Anterior cingulate cortex (tissue), 58 donors: ENCODE measurements at regions not wholly inside any gene's neighbourhood (a gene's known extent, or its start where the extent isn't known, plus 50 kb on each side); places are given as distances from the start of the nearest gene placed in this dataset.

Experiments used
- DNase-seq, 58 donors: peaks; one replicate each; lab custom pipeline; 2025; lab: John Stamatoyannopoulos, UW

DNA sequence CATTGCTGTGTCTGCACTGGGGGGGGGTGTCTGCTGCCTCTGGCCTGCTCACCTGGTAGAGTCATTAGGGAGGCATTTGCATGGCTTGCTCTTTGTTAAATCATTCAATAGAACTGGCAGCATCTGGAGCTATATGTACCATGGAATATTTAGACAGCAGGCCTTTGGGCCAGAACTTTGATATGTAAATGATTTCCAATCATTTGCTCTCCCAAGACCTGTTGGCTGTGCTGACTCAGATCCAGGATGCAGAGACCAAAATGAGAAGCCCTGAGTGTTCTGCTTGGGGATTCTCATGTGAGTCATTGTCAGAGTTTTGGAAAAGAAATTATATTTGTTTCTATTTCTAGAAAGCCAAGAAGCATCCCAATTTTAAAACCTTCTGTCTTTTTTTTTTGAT is 257.6 kb upstream of the IGFBP3 start:
- peak in 4 of 58 donors; percentile 3 to 37 (median 6) for DNase-seq

- DNase-seq = no peak
These were observed 256.7 kb upstream of the IGFBP3 start for GRCh38 chr7:46177821-46178220.

GRCh38 chr7:46175221-46175620 is 254.1 kb upstream of the IGFBP3 start:
- no peak for DNase-seq

- DNase-seq = no peak
These were observed 253.1 kb upstream of the IGFBP3 start for GRCh38 chr7:46174196-46174580.

DNA sequence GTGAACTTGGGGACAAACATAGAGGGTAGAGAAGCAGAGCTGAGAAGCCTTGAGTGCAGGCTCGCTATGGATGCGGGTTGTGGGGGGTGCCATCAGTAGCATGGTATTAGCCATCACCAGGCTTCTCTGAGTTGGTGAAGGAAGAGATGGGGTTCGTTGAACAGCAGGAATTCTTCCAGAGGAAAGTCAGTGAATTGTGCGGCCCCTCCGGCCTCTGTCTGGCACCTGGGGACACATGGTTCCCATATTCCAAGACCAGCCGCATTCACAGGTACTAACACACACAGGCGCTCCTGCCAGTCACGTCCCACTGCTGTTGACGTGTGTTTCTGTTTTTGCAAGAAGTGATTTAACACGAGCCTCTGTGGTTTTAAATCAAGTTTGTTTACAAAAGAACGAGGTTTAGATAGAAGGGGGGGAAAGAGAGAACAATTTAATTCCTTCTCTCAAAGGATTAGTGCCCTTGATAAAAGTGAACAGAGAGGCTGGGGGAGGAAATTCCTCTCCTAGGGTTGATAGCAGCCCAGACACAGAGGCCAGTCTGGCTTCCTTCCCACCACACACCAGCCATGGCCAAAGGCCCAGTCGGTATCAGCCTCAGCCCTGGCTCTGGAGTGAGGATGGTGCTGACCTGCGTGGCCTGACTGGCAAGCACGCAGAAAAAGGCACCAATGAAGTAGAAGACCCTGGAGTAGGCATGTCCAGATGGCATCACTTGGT is 252.6 kb upstream of the IGFBP3 start:
- no peak for DNase-seq

GRCh38 chr7:46170792-46171191 is 249.7 kb upstream of the IGFBP3 start:
- no peak for DNase-seq

DNA sequence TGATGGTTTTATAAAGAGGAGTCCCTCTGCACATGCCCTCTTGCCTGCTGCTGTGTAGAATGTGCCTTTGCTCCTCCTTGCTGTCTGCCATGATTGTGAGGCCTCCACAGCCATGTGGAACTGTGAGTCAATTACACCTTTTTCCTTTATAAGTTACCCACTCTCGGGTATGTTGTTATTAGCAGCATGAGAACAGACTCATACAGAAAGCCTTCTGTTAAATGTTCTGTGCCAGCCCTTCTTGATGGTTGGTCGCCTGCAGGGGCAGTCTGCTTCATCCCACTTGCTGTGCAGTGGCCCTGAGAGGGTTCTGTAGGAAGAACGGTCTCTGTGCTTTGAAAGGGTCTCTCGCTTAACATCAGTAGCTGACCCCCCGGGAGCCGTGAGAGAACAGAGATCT is 248.9 kb upstream of the IGFBP3 start:
- DNase-seq = no peak

DNA sequence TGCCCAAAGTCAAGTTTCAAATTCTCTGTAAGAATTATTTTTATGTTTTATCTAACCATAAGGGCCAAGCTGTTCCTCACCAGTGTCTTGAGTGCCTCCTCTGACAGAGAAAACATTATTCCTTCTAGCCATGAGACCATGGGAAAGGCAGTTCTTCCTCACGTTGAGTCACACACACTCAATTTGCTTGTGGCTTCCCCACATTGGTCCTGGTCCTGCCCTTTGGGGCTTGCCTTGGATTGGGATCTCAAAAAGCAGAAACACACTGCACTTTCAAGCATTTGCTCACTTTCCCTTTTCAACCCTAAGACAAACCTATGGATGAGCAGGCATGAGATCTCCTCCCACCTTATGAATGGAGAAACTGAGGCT is 248.3 kb upstream of the IGFBP3 start:
- no peak for DNase-seq

DNA sequence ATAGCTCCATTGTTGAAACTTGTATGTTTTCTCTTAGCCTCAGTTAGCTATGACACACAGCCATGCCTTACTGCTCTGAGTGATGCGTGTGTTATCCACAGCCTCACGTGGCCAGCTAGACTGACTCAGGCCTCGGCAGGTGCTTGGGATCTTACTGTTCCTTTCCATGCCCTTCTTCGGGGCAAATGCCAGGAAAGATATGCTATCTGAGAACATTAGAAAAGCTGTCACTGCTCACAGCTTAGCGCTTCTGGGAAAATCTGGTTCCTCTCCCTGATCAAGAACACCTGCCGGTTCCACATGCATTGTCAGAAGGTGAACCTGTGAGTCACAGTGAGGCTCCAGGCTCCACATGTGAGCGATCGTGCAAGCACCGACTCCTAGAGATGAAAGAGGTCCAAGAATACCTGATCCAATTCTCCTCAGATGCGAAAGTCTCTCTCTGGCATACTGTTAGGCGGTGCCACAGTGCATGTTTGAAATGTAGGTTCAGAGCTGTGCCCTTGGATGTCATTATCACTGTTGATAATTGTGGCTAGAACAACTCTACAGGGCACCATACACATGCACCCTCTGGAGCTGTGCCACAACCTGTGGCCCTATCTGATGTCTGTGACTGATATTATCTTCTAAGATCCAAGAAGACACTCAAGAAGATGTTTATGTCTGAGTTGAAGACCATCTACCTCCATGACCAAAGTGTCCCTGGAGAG is 247.8 kb upstream of the IGFBP3 start:
- no peak for DNase-seq

DNA sequence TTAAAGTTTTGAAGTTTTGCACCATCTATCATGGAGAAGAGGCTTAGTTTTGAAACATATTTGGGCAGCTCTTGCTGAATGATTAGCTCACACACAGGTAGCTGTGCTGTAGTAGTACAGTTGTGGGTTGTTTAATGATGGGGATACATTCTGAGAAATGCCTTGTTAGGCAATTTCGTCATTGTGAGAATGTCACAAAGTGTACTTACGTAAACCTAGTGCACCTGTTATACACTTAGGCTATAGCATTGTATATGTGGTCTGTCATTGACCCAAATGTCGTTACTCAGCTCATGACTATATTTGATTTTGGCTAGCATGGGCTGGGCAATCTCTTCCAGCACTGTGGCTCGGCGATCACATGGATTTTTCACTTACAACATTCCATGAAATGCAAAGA is 247.2 kb upstream of the IGFBP3 start:
- no peak for DNase-seq

- DNase-seq = no peak
These were observed 244.2 kb upstream of the IGFBP3 start for GRCh38 chr7:46165276-46165675.

DNA sequence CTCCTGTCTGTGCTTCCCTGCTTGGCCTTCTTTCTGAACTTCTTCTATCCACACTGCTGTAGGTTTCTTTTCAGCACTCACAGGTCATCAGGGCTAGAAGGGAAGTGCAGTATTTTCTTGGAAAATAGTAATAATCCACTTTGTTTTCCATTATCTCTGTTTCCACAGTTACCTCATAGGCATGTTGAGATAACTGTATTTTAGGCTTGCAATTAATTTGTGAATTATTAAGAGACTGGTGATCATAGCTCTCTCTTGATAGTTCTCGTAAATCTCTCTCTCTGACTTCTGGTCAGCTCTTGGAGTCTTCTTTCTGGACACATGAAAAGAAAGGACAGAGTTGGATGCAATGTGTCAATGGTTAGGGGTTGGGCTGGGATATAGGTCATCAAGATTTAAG is 243.6 kb upstream of the IGFBP3 start:
- DNase-seq = no peak

DNA sequence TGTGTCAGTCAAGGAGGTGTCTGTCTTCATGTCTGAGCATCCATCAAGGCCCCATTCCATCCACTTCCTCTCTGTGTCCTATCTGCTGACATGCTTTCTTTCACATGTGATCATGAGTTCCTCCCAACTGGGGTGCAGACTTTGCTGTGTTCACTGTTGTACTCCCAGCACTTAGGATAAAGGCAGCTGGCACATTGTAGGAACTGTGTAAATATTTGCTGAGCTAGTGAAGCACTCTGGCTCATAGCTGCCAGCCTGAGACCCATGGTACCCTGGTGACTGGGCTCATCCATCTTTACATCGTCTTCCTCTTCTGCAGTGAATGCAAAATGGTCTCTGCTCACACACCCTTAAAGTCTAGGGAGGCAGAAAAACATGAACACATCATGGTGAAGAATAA is 242.2 kb upstream of the IGFBP3 start:
- DNase-seq = no peak

GRCh38 chr7:46162609-46163008 is 241.5 kb upstream of the IGFBP3 start:
- no peak for DNase-seq

- DNase-seq = no peak
These were observed 239.8 kb upstream of the IGFBP3 start for GRCh38 chr7:46160861-46161260.

GRCh38 chr7:46157931-46158330 is 236.9 kb upstream of the IGFBP3 start:
- DNase-seq = no peak

GRCh38 chr7:46157404-46157803 is 236.3 kb upstream of the IGFBP3 start:
- no peak for DNase-seq

DNA sequence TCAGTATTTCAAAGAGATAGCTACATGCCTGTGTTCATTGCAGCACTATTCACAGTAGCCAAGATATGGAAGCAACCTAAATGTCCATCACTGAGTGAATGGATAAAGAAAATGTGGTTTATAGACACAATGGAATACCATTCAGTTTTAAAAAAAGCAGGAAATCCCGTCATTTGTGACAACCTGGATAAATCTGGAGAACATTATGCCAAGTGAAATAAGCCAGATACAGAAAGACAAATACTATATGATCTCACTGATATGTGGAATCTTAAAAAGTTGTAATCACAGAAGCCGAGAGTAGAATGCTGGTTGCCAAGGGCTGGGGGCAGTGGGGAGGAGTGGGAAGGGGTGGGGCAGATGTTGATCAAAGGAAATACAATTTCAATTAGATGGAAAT is 235.8 kb upstream of the IGFBP3 start:
- DNase-seq = no peak

DNA sequence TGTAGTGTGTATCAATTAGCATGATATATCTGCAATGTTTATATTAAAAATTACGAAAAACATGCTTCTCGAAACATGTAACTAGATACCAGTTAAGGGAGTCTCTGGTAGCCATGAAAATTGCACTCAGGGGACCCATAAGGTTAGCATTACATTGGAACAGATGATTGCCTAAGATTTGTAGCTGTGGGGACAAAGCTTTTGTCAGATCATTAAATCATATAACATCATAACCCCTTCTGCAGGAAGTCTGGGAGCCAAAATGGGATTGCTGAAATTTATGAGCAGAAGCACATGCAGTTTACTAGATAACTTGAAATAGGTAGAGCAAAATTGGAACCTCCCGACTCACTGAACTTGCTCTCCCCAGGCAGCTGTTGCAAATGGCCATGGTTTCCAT is 235.0 kb upstream of the IGFBP3 start:
- no peak for DNase-seq

DNA sequence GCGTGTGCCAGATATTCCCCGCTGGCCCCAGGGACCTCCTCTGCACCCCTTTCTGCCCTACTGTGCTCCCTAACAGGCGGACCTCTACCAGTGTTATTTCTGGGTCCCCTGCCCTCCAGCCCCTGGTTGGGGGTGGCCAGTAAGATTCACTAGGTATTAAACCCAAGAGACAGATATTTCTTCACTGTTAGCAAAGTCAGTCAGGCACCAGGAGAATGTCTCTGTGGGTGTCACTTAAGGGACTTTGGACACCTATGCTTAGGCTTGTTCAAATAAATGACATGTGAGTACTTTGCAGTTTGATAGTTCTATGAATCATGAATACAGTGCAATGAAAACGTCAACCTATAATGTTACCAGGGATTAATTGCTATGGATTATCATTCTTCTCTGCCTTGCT is 234.3 kb upstream of the IGFBP3 start:
- DNase-seq = no peak

DNA sequence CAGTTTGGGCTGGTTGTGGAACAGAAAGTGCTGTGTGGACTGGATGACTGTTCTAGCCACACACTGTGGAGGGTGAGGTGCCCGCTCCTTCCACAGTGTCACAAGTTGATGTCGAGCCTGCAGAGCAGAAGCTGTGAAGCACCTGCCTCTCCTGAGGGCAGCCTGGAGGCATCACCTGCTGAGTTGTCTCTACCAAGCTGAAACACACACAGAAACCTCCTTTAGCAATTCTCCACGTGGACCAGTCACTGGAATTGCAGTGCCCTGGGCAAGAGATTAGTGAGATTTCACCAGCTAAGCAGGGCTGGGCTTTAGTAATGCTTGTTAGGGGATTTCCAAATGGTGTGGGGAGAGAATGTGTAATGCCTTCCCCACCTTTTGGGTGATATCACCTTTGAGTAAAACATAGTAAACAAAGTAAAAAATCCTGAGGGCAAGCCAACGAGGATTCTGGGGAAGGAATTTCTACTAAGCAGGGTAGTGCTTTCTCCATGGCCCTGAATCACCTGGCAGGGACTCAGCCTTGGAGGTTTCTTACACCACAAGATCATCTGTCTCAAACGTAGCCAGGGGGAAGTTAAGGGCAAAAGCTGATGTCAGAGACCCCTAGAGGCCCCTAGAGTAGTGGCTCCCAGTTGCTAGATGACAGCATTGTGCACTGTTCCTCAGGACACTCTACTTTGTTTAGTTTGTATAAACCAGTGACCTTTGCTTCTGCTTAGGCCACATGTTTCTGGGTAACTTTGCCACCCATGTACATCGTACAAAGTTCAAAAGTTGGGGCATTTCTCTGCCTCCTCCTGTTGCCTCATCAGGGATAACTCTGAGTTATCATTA is 233.1 kb upstream of the IGFBP3 start:
- no peak for DNase-seq

- no peak for DNase-seq
These were observed 232.5 kb upstream of the IGFBP3 start for GRCh38 chr7:46153583-46153950.
